ENCODE measurements at regions not wholly inside any gene's neighbourhood (a gene's known extent, or its start where the extent isn't known, plus 50 kb on each side); places are given as distances from the start of the nearest gene placed in this dataset.

DNA sequence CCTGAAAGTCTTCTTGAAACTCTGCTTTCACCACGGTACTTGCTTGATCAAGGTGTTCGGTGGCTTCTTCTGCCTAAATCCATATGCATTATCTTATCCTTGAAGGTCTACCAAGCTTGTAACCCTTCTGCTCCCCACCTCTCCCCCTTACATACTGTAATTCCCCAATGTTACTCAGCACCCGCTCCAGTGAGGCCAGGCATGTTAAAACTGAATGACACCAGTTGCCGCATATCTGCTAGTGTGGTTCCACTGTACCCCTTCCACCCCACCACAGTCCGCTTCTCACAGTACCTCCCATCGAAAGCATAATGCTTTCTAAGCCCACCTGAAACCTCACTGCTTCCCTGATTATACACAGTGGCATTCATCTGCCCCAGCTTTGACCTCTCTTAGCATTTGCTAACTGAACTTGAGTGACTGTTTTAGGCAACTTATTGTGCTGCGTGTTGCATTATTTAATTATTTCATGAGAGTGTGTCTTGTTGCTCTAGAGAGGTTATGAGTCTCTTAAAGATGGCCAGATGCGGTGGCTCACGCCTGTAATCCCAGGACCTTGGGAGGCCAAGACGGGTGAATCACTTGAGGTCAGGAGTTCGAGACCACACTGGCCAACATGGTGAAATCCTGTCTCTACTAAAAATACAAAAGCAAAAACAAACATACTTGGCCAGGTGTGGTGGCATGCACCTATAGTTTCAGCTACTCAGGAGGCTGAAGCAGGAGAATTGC lies 87.6 kb upstream of the MBNL2 start:
- TF ChIP-seq, protein P1, sequence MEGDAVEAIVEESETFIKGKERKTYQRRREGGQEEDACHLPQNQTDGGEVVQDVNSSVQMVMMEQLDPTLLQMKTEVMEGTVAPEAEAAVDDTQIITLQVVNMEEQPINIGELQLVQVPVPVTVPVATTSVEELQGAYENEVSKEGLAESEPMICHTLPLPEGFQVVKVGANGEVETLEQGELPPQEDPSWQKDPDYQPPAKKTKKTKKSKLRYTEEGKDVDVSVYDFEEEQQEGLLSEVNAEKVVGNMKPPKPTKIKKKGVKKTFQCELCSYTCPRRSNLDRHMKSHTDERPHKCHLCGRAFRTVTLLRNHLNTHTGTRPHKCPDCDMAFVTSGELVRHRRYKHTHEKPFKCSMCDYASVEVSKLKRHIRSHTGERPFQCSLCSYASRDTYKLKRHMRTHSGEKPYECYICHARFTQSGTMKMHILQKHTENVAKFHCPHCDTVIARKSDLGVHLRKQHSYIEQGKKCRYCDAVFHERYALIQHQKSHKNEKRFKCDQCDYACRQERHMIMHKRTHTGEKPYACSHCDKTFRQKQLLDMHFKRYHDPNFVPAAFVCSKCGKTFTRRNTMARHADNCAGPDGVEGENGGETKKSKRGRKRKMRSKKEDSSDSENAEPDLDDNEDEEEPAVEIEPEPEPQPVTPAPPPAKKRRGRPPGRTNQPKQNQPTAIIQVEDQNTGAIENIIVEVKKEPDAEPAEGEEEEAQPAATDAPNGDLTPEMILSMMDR (IDR thresholded peaks at IDR 0.05; ENCODE audit: poor library complexity) = no peak
- TF ChIP-seq EZH2phosphoT487 (IDR thresholded peaks at IDR 0.05; ENCODE audit: low read depth, severe bottlenecking, unreplicated experiment) = no peak
- no peak for TF ChIP-seq EZH2 (IDR thresholded peaks at IDR 0.05; ENCODE audit: borderline replicate concordance)

All from hepatocyte (in vitro differentiated cells).